GM12878 (cell line): ENCODE measurements at regions not wholly inside any gene's neighbourhood (a gene's known extent, or its start where the extent isn't known, plus 50 kb on each side); places are given as distances from the start of the nearest gene placed in this dataset.

Experiments
- ATF2 ChIP-seq: IDR thresholded peaks from 2 replicates; pipeline ENCODE4 v1.6.1; 2012; ENCODE audit warnings: low read length, inconsistent platforms
- E4F1 ChIP-seq: fragments of 450-650 bp; IDR thresholded peaks from 2 replicates; pipeline ENCODE4 v1.6.1; 2018; ENCODE audit warnings: borderline replicate concordance, mild to moderate bottlenecking; ENCODE audit not compliant: partially characterized antibody
- JUNB ChIP-seq: IDR thresholded peaks from 2 replicates; pipeline ENCODE4 v1.6.1; 2016; ENCODE audit warnings: antibody characterized with exemption, mild to moderate bottlenecking
- PAX5 ChIP-seq: IDR thresholded peaks from 2 replicates; pipeline ENCODE4 v1.6.1; 2011; ENCODE audit warnings: low read depth, low read length, borderline replicate concordance
- POLR2A ChIP-seq: IDR thresholded peaks from 2 replicates; pipeline ENCODE4 v1.6.1; 2011; ENCODE audit warnings: low read depth, mild to moderate bottlenecking, low read length
- TBL1XR1 ChIP-seq: IDR thresholded peaks from 2 replicates; pipeline ENCODE4 v1.6.1; 2012; ENCODE audit warnings: low read depth, low read length, improper control_type of control experiment
- ZBTB11 ChIP-seq: fragments of 450-650 bp; formaldehyde crosslinking; IDR thresholded peaks from 2 replicates; pipeline ENCODE4 v1.5.0; 2022; ENCODE audit warnings: mild to moderate bottlenecking, missing genetic modification characterization
- ZNF217 ChIP-seq: fragments of 450-650 bp; IDR thresholded peaks from 2 replicates; pipeline ENCODE4 v1.6.1; 2017; ENCODE audit warnings: antibody characterized with exemption, mild to moderate bottlenecking

- TF ChIP-seq E4F1 (no peak), PAX5 (no peak), TBL1XR1 (no peak), POLR2A (no peak), ZNF217 (no peak), JUNB (no peak), ZBTB11 (CRISPR knock-in tag) (no peak), ATF2 (no peak)
Observed at GRCh38 chr2:150292807-150293206, 194.7 kb downstream of the RND3 start (continued).
